ENCODE measurements at regions not wholly inside any gene's neighbourhood (a gene's known extent, or its start where the extent isn't known, plus 50 kb on each side); places are given as distances from the start of the nearest gene placed in this dataset.

DNA sequence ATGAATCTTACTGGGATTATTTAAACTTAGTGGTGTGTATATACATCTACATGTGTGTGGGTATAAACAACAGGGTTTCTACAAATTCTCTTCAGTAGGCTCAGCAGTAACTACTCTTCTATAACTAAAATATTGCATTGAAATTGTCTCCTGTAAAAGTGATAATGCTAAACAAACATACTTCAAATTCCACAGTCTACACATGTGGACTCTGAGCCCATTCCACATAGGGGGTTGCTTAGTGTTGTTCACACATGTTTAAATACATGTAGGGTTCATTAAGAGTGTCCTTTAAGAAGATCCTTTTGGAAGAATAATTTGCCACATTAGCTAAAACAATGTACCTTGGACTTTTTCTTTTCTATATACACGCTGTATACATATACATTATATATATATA is 152.8 kb upstream of the VRK2 start (continued):
- TF ChIP-seq, protein P1, sequence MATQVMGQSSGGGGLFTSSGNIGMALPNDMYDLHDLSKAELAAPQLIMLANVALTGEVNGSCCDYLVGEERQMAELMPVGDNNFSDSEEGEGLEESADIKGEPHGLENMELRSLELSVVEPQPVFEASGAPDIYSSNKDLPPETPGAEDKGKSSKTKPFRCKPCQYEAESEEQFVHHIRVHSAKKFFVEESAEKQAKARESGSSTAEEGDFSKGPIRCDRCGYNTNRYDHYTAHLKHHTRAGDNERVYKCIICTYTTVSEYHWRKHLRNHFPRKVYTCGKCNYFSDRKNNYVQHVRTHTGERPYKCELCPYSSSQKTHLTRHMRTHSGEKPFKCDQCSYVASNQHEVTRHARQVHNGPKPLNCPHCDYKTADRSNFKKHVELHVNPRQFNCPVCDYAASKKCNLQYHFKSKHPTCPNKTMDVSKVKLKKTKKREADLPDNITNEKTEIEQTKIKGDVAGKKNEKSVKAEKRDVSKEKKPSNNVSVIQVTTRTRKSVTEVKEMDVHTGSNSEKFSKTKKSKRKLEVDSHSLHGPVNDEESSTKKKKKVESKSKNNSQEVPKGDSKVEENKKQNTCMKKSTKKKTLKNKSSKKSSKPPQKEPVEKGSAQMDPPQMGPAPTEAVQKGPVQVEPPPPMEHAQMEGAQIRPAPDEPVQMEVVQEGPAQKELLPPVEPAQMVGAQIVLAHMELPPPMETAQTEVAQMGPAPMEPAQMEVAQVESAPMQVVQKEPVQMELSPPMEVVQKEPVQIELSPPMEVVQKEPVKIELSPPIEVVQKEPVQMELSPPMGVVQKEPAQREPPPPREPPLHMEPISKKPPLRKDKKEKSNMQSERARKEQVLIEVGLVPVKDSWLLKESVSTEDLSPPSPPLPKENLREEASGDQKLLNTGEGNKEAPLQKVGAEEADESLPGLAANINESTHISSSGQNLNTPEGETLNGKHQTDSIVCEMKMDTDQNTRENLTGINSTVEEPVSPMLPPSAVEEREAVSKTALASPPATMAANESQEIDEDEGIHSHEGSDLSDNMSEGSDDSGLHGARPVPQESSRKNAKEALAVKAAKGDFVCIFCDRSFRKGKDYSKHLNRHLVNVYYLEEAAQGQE (IDR thresholded peaks at IDR 0.05; ENCODE audit: low read depth, low read length), result no peak
- no peak for TF ChIP-seq NRF1 (IDR thresholded peaks at IDR 0.05; ENCODE audit: low read depth, low read length)
- TF ChIP-seq, protein P2, sequence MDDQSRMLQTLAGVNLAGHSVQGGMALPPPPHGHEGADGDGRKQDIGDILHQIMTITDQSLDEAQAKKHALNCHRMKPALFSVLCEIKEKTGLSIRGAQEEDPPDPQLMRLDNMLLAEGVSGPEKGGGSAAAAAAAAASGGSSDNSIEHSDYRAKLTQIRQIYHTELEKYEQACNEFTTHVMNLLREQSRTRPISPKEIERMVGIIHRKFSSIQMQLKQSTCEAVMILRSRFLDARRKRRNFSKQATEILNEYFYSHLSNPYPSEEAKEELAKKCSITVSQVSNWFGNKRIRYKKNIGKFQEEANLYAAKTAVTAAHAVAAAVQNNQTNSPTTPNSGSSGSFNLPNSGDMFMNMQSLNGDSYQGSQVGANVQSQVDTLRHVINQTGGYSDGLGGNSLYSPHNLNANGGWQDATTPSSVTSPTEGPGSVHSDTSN (IDR thresholded peaks at IDR 0.05), result no peak

DNA sequence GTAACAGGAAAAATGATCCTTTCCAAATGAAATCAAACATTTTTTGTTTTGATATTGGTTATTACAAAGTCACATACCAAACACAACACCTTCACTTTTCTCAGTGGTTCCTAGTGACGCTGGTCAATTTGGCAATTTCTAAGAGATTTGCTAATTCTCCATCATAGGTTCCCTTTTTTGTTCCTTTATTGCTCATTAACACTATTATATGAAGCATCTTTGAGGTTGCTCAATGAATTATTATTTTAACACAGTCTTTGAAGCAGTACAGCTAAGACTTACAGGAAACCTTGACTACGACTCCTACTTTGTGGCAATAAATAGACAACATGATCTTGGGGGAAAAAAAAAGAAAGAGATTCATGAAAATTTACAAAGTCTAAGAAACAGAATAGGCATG is 152.2 kb upstream of the VRK2 start:
- H3K4me3 ChIP-seq (ENCODE audit: low read depth in 2 of 2, low read length in 1 of 2), result no peak overlapping the region
- H3K79me2 ChIP-seq (ENCODE audit: insufficient read depth), result no peaks in the 10 kb centered on the region
- POLR2A ChIA-PET, result no interaction called here
- 88% methylated on average over 2 of the region's 2 CpGs for WGBS (ENCODE audit: low lambda C conversion rate)
- H3K9ac ChIP-seq, result no peak overlapping the region
- no peak overlapping the region for H3K4me2 ChIP-seq
- H3F3A ChIP-seq (replicated peaks; ENCODE audit: insufficient read depth), result no peaks in the 10 kb centered on the region
- no peak overlapping the region for H2AFZ ChIP-seq (ENCODE audit: low read depth)
- no peak for TF ChIP-seq MEF2A (IDR thresholded peaks at IDR 0.05; ENCODE audit: borderline replicate concordance, low read depth)
- TF ChIP-seq SMC3 (IDR thresholded peaks at IDR 0.05; ENCODE audit: low read depth, low read length), result no peak
- TF ChIP-seq JUND (IDR thresholded peaks at IDR 0.05), result no peak
- TF ChIP-seq FOXM1 (IDR thresholded peaks at IDR 0.05; ENCODE audit: low read depth), result no peak
- no peak for TF ChIP-seq POLR2AphosphoS5 (IDR thresholded peaks at IDR 0.05; ENCODE audit: low read depth, low read length)
- no peak for TF ChIP-seq SIN3A (IDR thresholded peaks at IDR 0.05; ENCODE audit: borderline replicate concordance, low read depth, low read length)
- TF ChIP-seq, protein P1 (IDR thresholded peaks at IDR 0.05; ENCODE audit: low read depth, low read length), result no peak
- TF ChIP-seq TCF12 (IDR thresholded peaks at IDR 0.05), result no peak
- H3K9me2 ChIP-seq, result no peaks in the 10 kb centered on the region
- no peak overlapping the region for H3K27ac ChIP-seq (ENCODE audit: low read depth in 2 of 2, low read length in 1 of 2)
- DNase-seq, result no peak
- no peaks in the 10 kb centered on the region for H4K20me1 ChIP-seq (ENCODE audit: insufficient read depth)
- H3K4me1 ChIP-seq (ENCODE audit: control insufficient read depth in 1 of 2, insufficient read depth in 2 of 2, low read depth in 1 of 2, low read length in 1 of 2), result no peaks in the 10 kb centered on the region
- H3K27me3 ChIP-seq (ENCODE audit: insufficient read depth), result no peaks in the 10 kb centered on the region
- H3K36me3 ChIP-seq (replicated peaks in 1 of 2; ENCODE audit: control insufficient read depth in 1 of 2, insufficient read depth in 2 of 2, low read length in 1 of 2), result no peaks in the 10 kb centered on the region
- CTCF ChIA-PET, result interaction anchor here (0.9 kb wide), 1 partner anchor 20 kb away, joined by 3 read pairs; no protein-coding TSS in a partner anchor
- no peaks in the 10 kb centered on the region for H3K9me3 ChIP-seq
